ENCODE measurements at regions not wholly inside any gene's neighbourhood (a gene's known extent, or its start where the extent isn't known, plus 50 kb on each side); places are given as distances from the start of the nearest gene placed in this dataset.
"Not testable (repeated sequence)": the region's sequence is repeated elsewhere in the genome, so short reads cannot be mapped to it uniquely, and the experiment has no call there.

DNA sequence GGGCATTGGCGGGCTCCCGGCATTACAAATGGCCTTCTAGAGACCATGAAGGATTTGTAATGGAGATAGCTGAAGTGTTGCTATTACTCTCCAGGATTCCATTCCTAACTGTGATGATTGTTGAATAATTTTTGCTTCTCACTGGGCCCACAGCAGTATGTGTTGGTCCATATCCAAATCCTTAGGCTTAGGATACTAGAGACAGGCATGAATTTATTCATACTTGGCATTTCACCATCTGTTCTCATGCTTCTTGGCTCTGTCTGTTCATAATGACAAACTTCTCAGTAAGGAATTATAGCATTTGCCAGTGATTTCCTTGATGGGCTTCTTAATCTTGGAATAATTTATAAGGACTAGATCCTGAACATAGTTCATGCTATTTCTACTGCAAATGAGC is 832.9 kb downstream of the C12orf50 start:
- no peak overlapping the region for H3K18ac ChIP-seq (ENCODE audit: insufficient read length, low read depth, low read length)
- H4K8ac ChIP-seq (replicated peaks; ENCODE audit: insufficient read length, low read depth, low read length), result no peak overlapping the region
- H2AK5ac ChIP-seq (ENCODE audit: insufficient read length, low read length), result no peak overlapping the region
- H3K79me2 ChIP-seq (ENCODE audit: insufficient read depth, low read length), result no peaks in the 10 kb centered on the region
- no peak overlapping the region for H3K14ac ChIP-seq (ENCODE audit: insufficient read depth, low read length)
- no peak overlapping the region for H2BK120ac ChIP-seq (ENCODE audit: low read depth, low read length, poor library complexity, severe bottlenecking)
- H4K91ac ChIP-seq (ENCODE audit: insufficient read length, low read depth, low read length), result no peak overlapping the region
- no peak overlapping the region for H3K27ac ChIP-seq (ENCODE audit: insufficient read length, low read depth, low read length)
- H3K4me1 ChIP-seq (ENCODE audit: insufficient read depth, low read length), result no peaks in the 10 kb centered on the region
- Mint-ChIP-seq H3K27ac (no peak overlapping the region), H3K4me3 (no peak overlapping the region), H3K27me3 (ENCODE audit: low read depth) (no peaks in the 10 kb centered on the region), H3K36me3 (ENCODE audit: insufficient read depth in 1 of 3, low read depth in 3 of 3) (no peaks in the 10 kb centered on the region), H3K9me3 (no peaks in the 10 kb centered on the region), H3K4me1 (no peaks in the 10 kb centered on the region)
- no peaks in the 10 kb centered on the region for H4K20me1 ChIP-seq (ENCODE audit: control insufficient read depth, insufficient read depth, insufficient read length)
- no peaks in the 10 kb centered on the region for H3K23me2 ChIP-seq (ENCODE audit: insufficient read length, low read depth, low read length, poor library complexity, severe bottlenecking)
- H4K5ac ChIP-seq (ENCODE audit: insufficient read length, low read depth, low read length), result no peak overlapping the region
- no peak overlapping the region for H3K4me2 ChIP-seq (ENCODE audit: insufficient read depth, insufficient read length, low read length)
- no peak overlapping the region for H3K56ac ChIP-seq (ENCODE audit: insufficient read length, low read depth, low read length)
- H3K4ac ChIP-seq (ENCODE audit: low read depth, low read length), result no peak overlapping the region
- no peak overlapping the region for H2BK20ac ChIP-seq (ENCODE audit: low read depth, low read length, poor library complexity, severe bottlenecking)
- H2AFZ ChIP-seq (ENCODE audit: low read length), result no peak overlapping the region
- no peak for TF ChIP-seq CTCF (conservative IDR thresholded peaks at IDR 0.05)
- H2BK15ac ChIP-seq (ENCODE audit: low read depth, low read length), result no peak overlapping the region
- no peaks in the 10 kb centered on the region for H3K79me1 ChIP-seq (ENCODE audit: insufficient read depth, low read depth, low read length, poor library complexity, severe bottlenecking)
- no peaks in the 10 kb centered on the region for H3K27me3 ChIP-seq (ENCODE audit: insufficient read depth, low read length)
- no peak overlapping the region for H2BK5ac ChIP-seq (ENCODE audit: insufficient read length, low read length)
- H2BK12ac ChIP-seq (ENCODE audit: insufficient read length, low read depth, low read length), result no peak overlapping the region
- DNase-seq, result no peak
- no CpG with 5 or more reads among the region's 2 CpGs for WGBS (ENCODE audit: extremely low coverage, insufficient read length, low lambda C conversion rate)
- no peaks in the 10 kb centered on the region for H3K9me3 ChIP-seq (ENCODE audit: control insufficient read depth, low read depth, low read length)
- H3K9ac ChIP-seq (ENCODE audit: extremely low read depth, insufficient read length, low read length), result no peak overlapping the region
- H3T11ph ChIP-seq (ENCODE audit: low read length), result no peak overlapping the region
- H3K23ac ChIP-seq (ENCODE audit: insufficient read length, low read depth, low read length), result no peak overlapping the region

GRCh38 chr12:87194389-87194788 is 834.8 kb downstream of the C12orf50 start:
- H3K4me1 ChIP-seq (ENCODE audit: insufficient read depth, low read length); H3K27me3 ChIP-seq (ENCODE audit: insufficient read depth, low read length); H2AFZ ChIP-seq (ENCODE audit: low read length); H3K23ac ChIP-seq (ENCODE audit: insufficient read length, low read depth, low read length); H2BK5ac ChIP-seq (ENCODE audit: insufficient read length, low read length); H3K4me2 ChIP-seq (ENCODE audit: insufficient read depth, insufficient read length, low read length); H3K4ac ChIP-seq (ENCODE audit: low read depth, low read length); H4K5ac ChIP-seq (ENCODE audit: insufficient read length, low read depth, low read length); H4K91ac ChIP-seq (ENCODE audit: insufficient read length, low read depth, low read length); H3K9ac ChIP-seq (ENCODE audit: extremely low read depth, insufficient read length, low read length); H3K4me3 Mint-ChIP-seq; H4K20me1 ChIP-seq (ENCODE audit: control insufficient read depth, insufficient read depth, insufficient read length); H3K27me3 Mint-ChIP-seq (ENCODE audit: low read depth); H3K56ac ChIP-seq (ENCODE audit: insufficient read length, low read depth, low read length); H4K8ac ChIP-seq (replicated peaks; ENCODE audit: insufficient read length, low read depth, low read length); H2BK20ac ChIP-seq (ENCODE audit: low read depth, low read length, poor library complexity, severe bottlenecking); H3K79me1 ChIP-seq (ENCODE audit: insufficient read depth, low read depth, low read length, poor library complexity, severe bottlenecking); H2BK15ac ChIP-seq (ENCODE audit: low read depth, low read length); H3K9me3 Mint-ChIP-seq; H2AK5ac ChIP-seq (ENCODE audit: insufficient read length, low read length); H3T11ph ChIP-seq (ENCODE audit: low read length); H3K4me1 Mint-ChIP-seq; H3K36me3 Mint-ChIP-seq (ENCODE audit: insufficient read depth in 1 of 3, low read depth in 3 of 3); H2BK12ac ChIP-seq (ENCODE audit: insufficient read length, low read depth, low read length); H3K9me3 ChIP-seq (ENCODE audit: control insufficient read depth, low read depth, low read length); H3K14ac ChIP-seq (ENCODE audit: insufficient read depth, low read length); DNase-seq; H3K27ac Mint-ChIP-seq; H3K23me2 ChIP-seq (ENCODE audit: insufficient read length, low read depth, low read length, poor library complexity, severe bottlenecking); H2BK120ac ChIP-seq (ENCODE audit: low read depth, low read length, poor library complexity, severe bottlenecking); H3K18ac ChIP-seq (ENCODE audit: insufficient read length, low read depth, low read length); H3K27ac ChIP-seq (ENCODE audit: insufficient read length, low read depth, low read length); H3K79me2 ChIP-seq (ENCODE audit: insufficient read depth, low read length): not testable (repeated sequence)
